Common myeloid progenitor, CD34-positive (primary cell): ENCODE measurements at regions not wholly inside any gene's neighbourhood (a gene's known extent, or its start where the extent isn't known, plus 50 kb on each side); places are given as distances from the start of the nearest gene placed in this dataset.

Source experiments
- CTCF ChIA-PET: fragments of 350-600 bp; sonication (Branson Sonifier 250); formaldehyde crosslinking; loops from one replicate; lab custom pipeline; 2021; ENCODE audit warnings: antibody characterized with exemption; lab: Charles Lee
- POLR2A ChIA-PET: fragments of 350-600 bp; sonication (Branson Sonifier 250); formaldehyde crosslinking; loops from one replicate; lab custom pipeline; 2021; ENCODE audit warnings: antibody characterized with exemption; lab: Charles Lee
- DNase-seq, 3 donors: peaks; one replicate each; pipeline versions ENCODE4 v3.0.0 to v3.0.0-alpha.2; 2013
- H3K27ac ChIP-seq, 2 experiments: 1 replicate in 1 of 2; 2 replicates in 1 of 2; pipeline ENCODE4 v1.7.0; 2013; ENCODE audit warnings: inconsistent platforms in 2 of 2, low read length in 2 of 2, mild to moderate bottlenecking in 2 of 2, low read depth in 1 of 2, moderate library complexity in 1 of 2; ENCODE audit not compliant: severe bottlenecking in 2 of 2, insufficient read depth in 1 of 2, poor library complexity in 1 of 2
- H3K27me3 ChIP-seq, 5 experiments: replicated peaks in 2 of 5; 1 replicate in 3 of 5; 2 replicates in 2 of 5; pipeline versions ENCODE4 v1.6.1 to v1.7.0; 2013; ENCODE audit warnings: low read length in 4 of 5, mild to moderate bottlenecking in 2 of 5, moderate library complexity in 2 of 5, inconsistent platforms in 1 of 5; ENCODE audit not compliant: insufficient read depth in 5 of 5, control insufficient read depth in 4 of 5
- H3K36me3 ChIP-seq, 4 experiments: 1 replicate in 2 of 4; 2 replicates in 2 of 4; pipeline versions ENCODE4 v1.6.1 to v1.7.0; 2013; ENCODE audit warnings: low read length in 3 of 4, control low read depth in 1 of 4, mild to moderate bottlenecking in 1 of 4; ENCODE audit not compliant: control insufficient read depth in 4 of 4, insufficient read depth in 4 of 4
- H3K4me1 ChIP-seq, 4 experiments: 1 replicate in 3 of 4; 2 replicates in 1 of 4; pipeline versions ENCODE4 v1.6.1 to v1.7.1; 2013; ENCODE audit warnings: low read length in 3 of 4, mild to moderate bottlenecking in 3 of 4, control low read depth in 1 of 4, inconsistent platforms in 1 of 4, moderate library complexity in 1 of 4; ENCODE audit not compliant: control insufficient read depth in 4 of 4, insufficient read depth in 4 of 4; ENCODE audit errors: control extremely low read depth in 1 of 4
- H3K4me3 ChIP-seq, 7 experiments: 1 replicate in 4 of 7; 2 replicates in 3 of 7; pipeline versions ENCODE4 v1.5.1 to v1.7.0; 2013; ENCODE audit warnings: mild to moderate bottlenecking in 7 of 7, low read length in 6 of 7, moderate library complexity in 6 of 7, inconsistent platforms in 2 of 7, low read depth in 2 of 7, control low read depth in 1 of 7; ENCODE audit not compliant: insufficient read depth in 4 of 7, control insufficient read depth in 1 of 7; ENCODE audit errors: extremely low read depth in 1 of 7
- H3K9me3 ChIP-seq, 5 experiments: 1 replicate in 4 of 5; 2 replicates in 1 of 5; pipeline versions ENCODE4 v1.6.1 to v1.7.1; 2013; ENCODE audit warnings: low read length in 4 of 5, mild to moderate bottlenecking in 2 of 5, inconsistent platforms in 1 of 5, low read depth in 1 of 5, moderate library complexity in 1 of 5; ENCODE audit not compliant: control insufficient read depth in 4 of 5, insufficient read depth in 2 of 5; ENCODE audit errors: control extremely low read depth in 1 of 5
- WGBS: methylation state at CpG from one replicate; pipeline ENCODE4 v1.1.5; 2013; ENCODE audit not compliant: insufficient coverage; 5-methylcytosine and 5-hydroxymethylcytosine counted together

DNA sequence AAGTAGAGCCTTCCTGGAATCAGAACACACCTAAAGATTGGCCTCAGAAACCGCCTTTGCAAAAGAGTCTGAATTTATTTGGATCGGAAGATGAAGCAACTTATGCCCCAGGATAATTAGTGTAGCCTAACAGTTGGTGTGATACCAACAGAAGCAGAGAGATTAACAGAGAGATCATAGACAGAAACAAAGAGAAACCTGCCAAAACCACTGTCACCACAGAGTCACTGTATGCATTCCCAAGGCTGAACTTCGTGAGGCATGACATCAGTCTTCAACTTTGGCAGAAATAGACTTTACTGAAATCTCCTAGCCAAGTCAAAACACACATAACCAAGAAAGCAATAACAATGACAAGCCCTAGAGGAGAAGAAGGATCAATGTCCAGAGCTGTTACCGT lies 361.8 kb downstream of the ELAVL2 start:
- H3K27ac ChIP-seq: no peak overlapping the region
- no peak for DNase-seq
- no peaks in the 10 kb centered on the region for H3K36me3 ChIP-seq
- CTCF ChIA-PET: no interaction called here
- no peaks in the 10 kb centered on the region for H3K9me3 ChIP-seq
- WGBS: 86% methylated on average over 3 of the region's 4 CpGs
- H3K27me3 ChIP-seq: no peaks in the 10 kb centered on the region
- no peak overlapping the region for H3K4me3 ChIP-seq
- no peaks in the 10 kb centered on the region for H3K4me1 ChIP-seq
- POLR2A ChIA-PET: no interaction called here

DNA sequence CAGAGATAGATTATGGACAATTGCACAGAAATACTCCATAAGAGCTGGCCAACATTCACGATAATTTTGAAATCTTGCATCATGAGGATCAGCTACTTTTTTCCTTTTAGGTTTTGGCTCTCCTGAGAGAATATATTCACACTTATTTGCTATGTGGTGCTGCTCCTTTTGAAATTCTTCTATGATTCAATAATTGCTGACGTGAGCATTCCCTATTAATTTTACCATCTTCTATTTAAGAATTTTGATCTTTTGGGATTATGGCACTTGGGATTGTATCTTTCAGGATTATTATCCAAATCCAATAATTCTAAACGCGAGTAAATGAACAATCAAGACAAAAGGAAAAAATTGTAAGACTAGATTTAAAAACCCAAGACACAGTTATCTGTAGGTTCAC lies 358.8 kb downstream of the ELAVL2 start:
- Histone ChIP-seq H3K27ac (no peak overlapping the region), H3K4me1 (no peaks in the 10 kb centered on the region), H3K9me3 (no peaks in the 10 kb centered on the region), H3K4me3 (no peak overlapping the region), H3K27me3 (no peaks in the 10 kb centered on the region), H3K36me3 (no peaks in the 10 kb centered on the region)
- 100% methylated on average over 1 of the region's 4 CpGs for WGBS
- no peak for DNase-seq
- POLR2A ChIA-PET: no interaction called here
- CTCF ChIA-PET: no interaction called here

DNA sequence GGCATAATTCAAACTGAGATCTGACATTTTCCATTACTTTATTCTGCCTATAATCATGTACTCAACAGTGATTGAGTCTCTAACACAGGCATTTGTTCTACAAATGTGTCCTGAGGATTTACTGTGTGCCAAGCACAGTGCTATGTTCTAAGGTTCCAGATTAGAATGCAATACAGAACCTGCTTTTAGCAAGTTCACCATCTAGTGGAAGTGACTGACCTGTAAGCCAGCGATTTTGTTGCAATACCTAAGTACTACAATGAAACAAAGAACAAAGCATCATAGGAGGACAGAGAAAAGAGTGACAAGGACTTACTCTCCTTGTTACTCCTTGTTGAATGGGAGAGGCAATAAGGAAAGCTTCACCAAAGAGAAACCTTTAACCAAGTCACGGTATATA lies 348.1 kb downstream of the ELAVL2 start:
- Histone ChIP-seq H3K4me1 (no peaks in the 10 kb centered on the region), H3K27me3 (no peaks in the 10 kb centered on the region), H3K36me3 (no peaks in the 10 kb centered on the region), H3K27ac (no peak overlapping the region), H3K9me3 (no peaks in the 10 kb centered on the region), H3K4me3 (no peak overlapping the region)
- POLR2A ChIA-PET: no interaction called here
- CTCF ChIA-PET: interaction anchor here (1.2 kb wide), 1 partner anchor 12 kb away, joined by 3 read pairs; no protein-coding TSS in a partner anchor
- 100% methylated on average over 1 of the region's 2 CpGs for WGBS
- no peak for DNase-seq

DNA sequence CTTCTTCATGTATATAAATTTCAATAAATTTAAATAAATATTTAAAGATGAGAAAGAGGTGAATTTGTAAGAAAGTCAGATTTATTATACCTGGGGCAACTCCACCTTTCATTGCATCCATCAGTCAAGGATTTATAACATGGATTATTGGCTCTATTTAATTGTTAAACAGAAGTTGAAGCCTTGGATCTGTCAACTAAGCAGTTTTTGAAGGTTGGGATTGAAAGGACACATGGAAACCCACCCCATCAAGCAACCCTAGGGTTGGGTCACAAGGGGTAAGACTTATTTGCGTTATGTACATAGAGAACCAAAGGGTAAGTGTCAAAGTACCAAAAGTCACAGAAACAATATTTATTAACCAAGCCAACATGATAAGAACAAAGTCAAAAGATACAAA lies 342.5 kb downstream of the ELAVL2 start:
- no CpG with 5 or more reads among the region's 1 CpG for WGBS
- no peaks in the 10 kb centered on the region for H3K9me3 ChIP-seq
- H3K27ac ChIP-seq: no peak overlapping the region
- H3K4me3 ChIP-seq: no peak overlapping the region
- POLR2A ChIA-PET: no interaction called here
- H3K36me3 ChIP-seq: no peaks in the 10 kb centered on the region
- no peaks in the 10 kb centered on the region for H3K27me3 ChIP-seq
- CTCF ChIA-PET: no interaction called here
- H3K4me1 ChIP-seq: no peaks in the 10 kb centered on the region
- DNase-seq: no peak

DNA sequence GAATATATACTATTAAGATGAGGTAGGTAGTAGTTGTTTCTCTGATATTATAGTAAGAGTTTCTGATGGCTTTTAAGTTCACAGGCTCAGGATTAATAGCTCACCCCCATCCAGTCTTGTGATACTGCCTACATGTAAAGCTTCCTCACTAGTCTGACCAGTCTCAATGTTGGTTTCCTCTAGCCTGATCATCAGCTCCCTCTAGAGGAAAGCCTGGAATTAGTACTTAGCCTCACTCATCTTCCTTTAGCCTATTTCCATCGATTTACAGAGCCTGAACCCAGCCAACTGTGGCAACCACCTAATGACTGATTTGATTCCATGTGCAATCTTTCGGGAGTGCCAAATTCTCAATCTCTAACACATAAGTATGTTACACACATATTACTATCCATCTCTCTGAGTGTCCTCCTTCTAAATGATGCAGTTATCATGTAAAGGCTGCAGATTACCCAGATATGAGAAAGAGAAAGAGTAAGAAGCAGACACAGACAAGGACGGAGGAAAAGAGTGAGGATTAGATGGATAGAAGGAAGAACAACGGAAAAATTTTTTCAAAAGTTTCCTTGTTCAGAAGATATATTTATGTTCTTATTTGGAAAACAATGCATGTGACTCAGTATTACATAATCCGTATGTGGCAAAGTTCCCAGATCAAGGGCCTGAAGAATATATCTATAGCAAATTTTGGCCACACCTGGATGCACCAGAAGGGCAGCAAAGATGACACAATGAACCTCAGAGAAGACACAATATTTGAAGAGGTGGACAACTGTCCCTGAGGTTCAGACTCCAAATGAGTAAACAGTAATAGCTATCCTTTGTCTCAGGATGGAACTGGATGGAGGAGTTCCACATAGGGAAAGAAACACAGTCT lies 333.7 kb downstream of the ELAVL2 start:
- 52% methylated on average over 3 of the region's 5 CpGs for WGBS
- Histone ChIP-seq H3K27ac (no peak overlapping the region), H3K4me1 (no peaks in the 10 kb centered on the region), H3K4me3 (no peak overlapping the region), H3K27me3 (no peaks in the 10 kb centered on the region), H3K36me3 (no peaks in the 10 kb centered on the region), H3K9me3 (no peaks in the 10 kb centered on the region)
- peak in 2 of 3 donors; percentile 1 to 2 for DNase-seq
- ChIA-PET POLR2A (no interaction called here), CTCF (no interaction called here)

DNA sequence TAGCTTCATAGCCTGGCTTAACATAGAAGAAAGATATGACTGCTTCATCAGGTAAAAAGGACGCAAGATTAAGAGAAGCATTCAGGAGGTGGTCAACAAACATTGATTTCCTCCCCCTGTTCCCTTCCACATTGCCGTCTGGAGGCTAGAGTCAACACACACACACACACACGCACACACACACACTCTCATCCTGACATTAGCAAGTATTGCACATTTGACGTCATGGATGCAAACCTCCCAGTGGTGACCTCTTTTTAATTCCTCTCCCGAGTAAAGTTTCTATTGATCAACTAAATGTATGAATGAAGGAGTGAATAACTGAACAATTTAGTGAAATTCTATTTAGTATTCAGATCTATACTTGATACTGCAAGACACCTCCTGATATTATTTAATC lies 332.8 kb downstream of the ELAVL2 start:
- POLR2A ChIA-PET: no interaction called here
- Histone ChIP-seq H3K9me3 (no peaks in the 10 kb centered on the region), H3K4me1 (no peaks in the 10 kb centered on the region), H3K27ac (no peak overlapping the region), H3K36me3 (no peaks in the 10 kb centered on the region), H3K27me3 (no peaks in the 10 kb centered on the region), H3K4me3 (no peak overlapping the region)
- CTCF ChIA-PET: no interaction called here
- WGBS: 40% methylated on average over 2 of the region's 5 CpGs
- DNase-seq: no peak

DNA sequence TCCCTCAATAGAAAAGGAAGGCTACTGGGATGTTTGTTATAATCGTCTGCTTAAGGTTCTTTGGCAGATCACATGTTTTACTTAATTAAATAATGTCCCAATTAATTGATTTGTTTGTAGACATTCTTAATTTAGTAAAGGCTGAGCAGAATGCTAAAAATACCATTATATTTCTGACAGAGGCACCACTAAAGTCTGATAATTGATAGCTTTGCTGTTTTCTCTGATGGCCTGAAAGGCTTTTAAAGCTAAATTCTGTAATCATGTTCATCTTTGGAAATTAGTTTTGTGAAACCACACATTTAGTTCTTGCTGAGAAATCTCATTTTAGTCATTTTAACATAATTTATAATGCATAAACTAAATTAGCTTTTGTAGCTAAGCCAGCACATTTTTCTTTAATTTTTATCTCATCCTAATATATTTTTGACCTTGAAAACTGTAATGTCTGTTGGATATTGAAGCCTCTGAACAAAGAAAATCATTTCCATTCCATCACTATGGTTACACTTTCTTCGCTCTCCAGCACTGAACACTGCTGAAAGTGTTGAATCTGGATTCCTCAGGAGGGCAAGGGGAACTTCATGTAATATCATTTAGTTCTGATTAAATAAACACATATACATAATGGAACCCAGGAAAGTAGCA lies 329.4 kb downstream of the ELAVL2 start:
- H3K36me3 ChIP-seq: no peaks in the 10 kb centered on the region
- DNase-seq: no peak
- H3K4me3 ChIP-seq: no peak overlapping the region
- no peaks in the 10 kb centered on the region for H3K9me3 ChIP-seq
- H3K27ac ChIP-seq: no peak overlapping the region
- WGBS: no CpG with 5 or more reads among the region's 2 CpGs
- POLR2A ChIA-PET: no interaction called here
- H3K4me1 ChIP-seq: no peaks in the 10 kb centered on the region
- CTCF ChIA-PET: no interaction called here
- no peaks in the 10 kb centered on the region for H3K27me3 ChIP-seq
